DOHH2 (cell line): ENCODE measurements at regions not wholly inside any gene's neighbourhood (a gene's known extent, or its start where the extent isn't known, plus 50 kb on each side); places are given as distances from the start of the nearest gene placed in this dataset.

Source experiments
- EZH2phosphoT487 ChIP-seq: fragments of 200-600 bp; sonication (generic); IDR thresholded peaks from 2 replicates; pipeline ENCODE4 v1.6.1; 2017; ENCODE audit warnings: borderline replicate concordance, mild to moderate bottlenecking, antibody characterized with exemption, low read length, moderate library complexity, mixed read lengths
- TF ChIP-seq, protein P1 (sequence below): fragments of 200-600 bp; sonication (generic); IDR thresholded peaks from one replicate; pipeline ENCODE4 v1.5.1; 2014; ENCODE audit warnings: antibody characterized with exemption, mild to moderate bottlenecking, low read depth, low read length; ENCODE audit not compliant: poor library complexity, severe bottlenecking

DNA sequence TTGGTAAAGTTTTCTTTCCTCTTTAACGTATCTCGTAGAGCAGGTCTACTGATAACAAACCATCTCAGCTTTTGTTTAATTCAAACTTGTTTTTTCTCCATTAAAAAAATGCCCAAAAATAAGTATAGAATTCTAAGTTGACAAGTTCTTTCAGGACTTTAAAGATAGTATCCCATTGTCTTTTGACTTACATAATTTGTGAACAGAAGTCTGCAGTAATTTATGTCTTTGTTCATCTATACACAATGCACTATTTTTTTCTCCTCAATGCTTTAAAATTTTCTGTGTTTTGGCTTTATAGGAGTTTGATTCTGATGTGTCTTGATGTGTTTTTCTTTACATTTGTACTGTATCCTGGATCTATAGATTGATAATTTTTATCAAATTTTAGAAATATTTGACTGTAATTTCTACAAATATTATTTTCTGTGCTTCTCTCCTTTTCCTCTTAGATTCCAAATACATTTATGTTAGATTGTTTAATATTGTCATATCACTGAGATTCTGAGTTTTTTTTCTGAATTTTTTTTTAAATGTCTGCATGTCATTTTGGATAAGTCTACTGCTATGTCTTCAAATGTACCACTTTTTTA is 143.3 kb downstream of the FTCDNL1 start:
- TF ChIP-seq, protein P1, sequence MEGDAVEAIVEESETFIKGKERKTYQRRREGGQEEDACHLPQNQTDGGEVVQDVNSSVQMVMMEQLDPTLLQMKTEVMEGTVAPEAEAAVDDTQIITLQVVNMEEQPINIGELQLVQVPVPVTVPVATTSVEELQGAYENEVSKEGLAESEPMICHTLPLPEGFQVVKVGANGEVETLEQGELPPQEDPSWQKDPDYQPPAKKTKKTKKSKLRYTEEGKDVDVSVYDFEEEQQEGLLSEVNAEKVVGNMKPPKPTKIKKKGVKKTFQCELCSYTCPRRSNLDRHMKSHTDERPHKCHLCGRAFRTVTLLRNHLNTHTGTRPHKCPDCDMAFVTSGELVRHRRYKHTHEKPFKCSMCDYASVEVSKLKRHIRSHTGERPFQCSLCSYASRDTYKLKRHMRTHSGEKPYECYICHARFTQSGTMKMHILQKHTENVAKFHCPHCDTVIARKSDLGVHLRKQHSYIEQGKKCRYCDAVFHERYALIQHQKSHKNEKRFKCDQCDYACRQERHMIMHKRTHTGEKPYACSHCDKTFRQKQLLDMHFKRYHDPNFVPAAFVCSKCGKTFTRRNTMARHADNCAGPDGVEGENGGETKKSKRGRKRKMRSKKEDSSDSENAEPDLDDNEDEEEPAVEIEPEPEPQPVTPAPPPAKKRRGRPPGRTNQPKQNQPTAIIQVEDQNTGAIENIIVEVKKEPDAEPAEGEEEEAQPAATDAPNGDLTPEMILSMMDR = no peak
- no peak for TF ChIP-seq EZH2phosphoT487
